SK-N-SH (cell line): ENCODE measurements at regions not wholly inside any gene's neighbourhood (a gene's known extent, or its start where the extent isn't known, plus 50 kb on each side); places are given as distances from the start of the nearest gene placed in this dataset.

Experiments
- CTCF ChIP-seq: fragments of 200-600 bp; sonication (generic); IDR thresholded peaks from 2 replicates; pipeline ENCODE4 v1.6.1; 2017; ENCODE audit warnings: antibody characterized with exemption, mild to moderate bottlenecking, moderate library complexity
- ELF1 ChIP-seq: IDR thresholded peaks from 2 replicates; pipeline ENCODE4 v1.4.0; 2012
- EP300 ChIP-seq, 2 experiments: IDR thresholded peaks; 2 replicates each; pipeline versions ENCODE4 v1.4.0 to v1.6.1; 2012; ENCODE audit warnings: borderline replicate concordance in 1 of 2, low read depth in 1 of 2, low read length in 1 of 2
- EZH2phosphoT487 ChIP-seq: fragments of 200-600 bp; sonication (generic); IDR thresholded peaks from 2 replicates; pipeline ENCODE4 v1.6.1; 2017; ENCODE audit warnings: low read depth, mixed run types, mild to moderate bottlenecking, antibody characterized with exemption, moderate library complexity, borderline replicate concordance
- GABPA ChIP-seq: IDR thresholded peaks from 2 replicates; pipeline ENCODE4 v1.4.0; 2012; ENCODE audit warnings: low read depth, mild to moderate bottlenecking
- GATA2 ChIP-seq: sonication (generic); formaldehyde crosslinking; IDR thresholded peaks from 2 replicates; pipeline ENCODE4 v1.5.0; 2020; ENCODE audit warnings: mild to moderate bottlenecking, missing genetic modification reagents
- POLR2AphosphoS5 ChIP-seq: IDR thresholded peaks from 2 replicates; pipeline ENCODE4 v1.6.1; 2012; ENCODE audit warnings: low read depth, low read length
- RCOR1 ChIP-seq: fragments of 150-350 bp; IDR thresholded peaks from 2 replicates; pipeline ENCODE4 v1.6.1; 2017; ENCODE audit warnings: antibody characterized with exemption, low read length
- SIN3A ChIP-seq: IDR thresholded peaks from 2 replicates; pipeline ENCODE4 v1.6.1; 2012; ENCODE audit warnings: low read depth, mild to moderate bottlenecking, low read length, moderate library complexity, borderline replicate concordance
- TAF1 ChIP-seq: IDR thresholded peaks from 2 replicates; pipeline ENCODE4 v1.6.1; 2012; ENCODE audit warnings: low read depth, mild to moderate bottlenecking, low read length, moderate library complexity, borderline replicate concordance
- USF1 ChIP-seq: IDR thresholded peaks from 2 replicates; pipeline ENCODE4 v1.4.0; 2012; ENCODE audit warnings: low read depth, borderline replicate concordance
- TF ChIP-seq, protein P1 (sequence below): IDR thresholded peaks from 2 replicates; pipeline ENCODE4 v1.6.1; 2012; ENCODE audit warnings: mild to moderate bottlenecking, low read depth, low read length, moderate library complexity
- TF ChIP-seq, protein P2 (sequence below): IDR thresholded peaks from 2 replicates; pipeline ENCODE4 v1.4.0; 2012; ENCODE audit warnings: low read depth

- TF ChIP-seq CTCF (no peak), RCOR1 (no peak), POLR2AphosphoS5 (no peak), TAF1 (no peak), USF1 (no peak), ELF1 (no peak), EP300 (IDR thresholded peaks at IDR 0.05; ENCODE audit: borderline replicate concordance in 1 of 2, low read depth in 1 of 2, low read length in 1 of 2) (no peak), SIN3A (no peak), GABPA (no peak), EZH2phosphoT487 (no peak), GATA2 (CRISPR knock-in tag) (no peak)
- TF ChIP-seq, protein P1, sequence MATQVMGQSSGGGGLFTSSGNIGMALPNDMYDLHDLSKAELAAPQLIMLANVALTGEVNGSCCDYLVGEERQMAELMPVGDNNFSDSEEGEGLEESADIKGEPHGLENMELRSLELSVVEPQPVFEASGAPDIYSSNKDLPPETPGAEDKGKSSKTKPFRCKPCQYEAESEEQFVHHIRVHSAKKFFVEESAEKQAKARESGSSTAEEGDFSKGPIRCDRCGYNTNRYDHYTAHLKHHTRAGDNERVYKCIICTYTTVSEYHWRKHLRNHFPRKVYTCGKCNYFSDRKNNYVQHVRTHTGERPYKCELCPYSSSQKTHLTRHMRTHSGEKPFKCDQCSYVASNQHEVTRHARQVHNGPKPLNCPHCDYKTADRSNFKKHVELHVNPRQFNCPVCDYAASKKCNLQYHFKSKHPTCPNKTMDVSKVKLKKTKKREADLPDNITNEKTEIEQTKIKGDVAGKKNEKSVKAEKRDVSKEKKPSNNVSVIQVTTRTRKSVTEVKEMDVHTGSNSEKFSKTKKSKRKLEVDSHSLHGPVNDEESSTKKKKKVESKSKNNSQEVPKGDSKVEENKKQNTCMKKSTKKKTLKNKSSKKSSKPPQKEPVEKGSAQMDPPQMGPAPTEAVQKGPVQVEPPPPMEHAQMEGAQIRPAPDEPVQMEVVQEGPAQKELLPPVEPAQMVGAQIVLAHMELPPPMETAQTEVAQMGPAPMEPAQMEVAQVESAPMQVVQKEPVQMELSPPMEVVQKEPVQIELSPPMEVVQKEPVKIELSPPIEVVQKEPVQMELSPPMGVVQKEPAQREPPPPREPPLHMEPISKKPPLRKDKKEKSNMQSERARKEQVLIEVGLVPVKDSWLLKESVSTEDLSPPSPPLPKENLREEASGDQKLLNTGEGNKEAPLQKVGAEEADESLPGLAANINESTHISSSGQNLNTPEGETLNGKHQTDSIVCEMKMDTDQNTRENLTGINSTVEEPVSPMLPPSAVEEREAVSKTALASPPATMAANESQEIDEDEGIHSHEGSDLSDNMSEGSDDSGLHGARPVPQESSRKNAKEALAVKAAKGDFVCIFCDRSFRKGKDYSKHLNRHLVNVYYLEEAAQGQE, result no peak
- TF ChIP-seq, protein P2, sequence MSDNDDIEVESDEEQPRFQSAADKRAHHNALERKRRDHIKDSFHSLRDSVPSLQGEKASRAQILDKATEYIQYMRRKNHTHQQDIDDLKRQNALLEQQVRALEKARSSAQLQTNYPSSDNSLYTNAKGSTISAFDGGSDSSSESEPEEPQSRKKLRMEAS, result no peak
Measured at GRCh38 chr10:63726867-63727266, 205.7 kb downstream of the REEP3 start.
